GM06990 (cell line): ENCODE measurements at regions not wholly inside any gene's neighbourhood (a gene's known extent, or its start where the extent isn't known, plus 50 kb on each side); places are given as distances from the start of the nearest gene placed in this dataset.
"Not testable (repeated sequence)": the region's sequence is repeated elsewhere in the genome, so short reads cannot be mapped to it uniquely, and the experiment has no call there.

Experiments used
- DNase-seq: peaks from one replicate; pipeline ENCODE4 v3.0.0-alpha.2; 2011; ENCODE audit not compliant: insufficient read length; ENCODE audit errors: extremely low read depth
- H3K27me3 ChIP-seq: replicated peaks from 2 replicates; pipeline ENCODE4 v1.6.0; 2011; ENCODE audit warnings: low read length; ENCODE audit not compliant: control insufficient read depth, insufficient read depth
- H3K36me3 ChIP-seq: 2 replicates; pipeline ENCODE4 v1.5.1; 2011; ENCODE audit warnings: low read length; ENCODE audit not compliant: control insufficient read depth, insufficient read depth
- H3K4me3 ChIP-seq: replicated peaks from 2 replicates; pipeline ENCODE4 v1.5.1; 2011; ENCODE audit warnings: low read depth, mild to moderate bottlenecking, control low read depth, low read length
- TF ChIP-seq, protein P1 (sequence below): IDR thresholded peaks from 2 replicates; pipeline ENCODE4 v1.5.1; 2011; ENCODE audit warnings: low read length, control low read depth, mild to moderate bottlenecking, inconsistent platforms; ENCODE audit not compliant: insufficient read depth, poor library complexity, severe bottlenecking

DNA sequence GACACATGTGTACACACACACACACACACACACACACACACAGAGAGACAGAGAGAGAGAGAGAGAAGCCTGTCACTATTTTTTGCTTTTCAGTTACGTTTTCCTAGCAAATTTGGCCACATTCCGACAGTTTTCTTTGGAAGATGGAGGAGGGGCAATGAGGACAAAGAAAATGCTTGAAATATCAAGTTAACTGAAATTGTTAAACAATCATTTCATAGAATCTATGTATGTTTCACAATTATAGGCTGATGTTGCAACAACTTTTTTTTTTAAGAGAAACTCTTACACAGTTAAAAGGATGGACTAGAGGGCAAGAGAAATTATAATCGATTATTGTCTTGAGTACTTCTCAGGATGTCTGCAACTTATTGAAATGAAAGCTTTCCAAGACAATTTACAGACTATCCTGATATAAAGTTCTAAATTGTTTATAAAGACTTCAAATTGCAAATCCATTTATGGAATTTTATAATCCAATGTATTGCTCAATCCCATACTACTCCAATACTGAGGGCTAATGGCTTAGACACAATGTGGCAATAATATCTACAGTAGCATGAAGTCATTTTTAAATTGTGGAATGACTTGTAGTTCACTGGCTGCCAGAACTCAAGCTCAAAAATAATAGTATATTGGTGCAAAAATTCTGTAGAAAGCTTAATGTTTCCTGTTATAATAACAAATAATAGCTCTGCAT lies 647.0 kb upstream of the PCDH7 start:
- no peaks in the 10 kb centered on the region for H3K36me3 ChIP-seq
- no peak for DNase-seq
- TF ChIP-seq, protein P1, sequence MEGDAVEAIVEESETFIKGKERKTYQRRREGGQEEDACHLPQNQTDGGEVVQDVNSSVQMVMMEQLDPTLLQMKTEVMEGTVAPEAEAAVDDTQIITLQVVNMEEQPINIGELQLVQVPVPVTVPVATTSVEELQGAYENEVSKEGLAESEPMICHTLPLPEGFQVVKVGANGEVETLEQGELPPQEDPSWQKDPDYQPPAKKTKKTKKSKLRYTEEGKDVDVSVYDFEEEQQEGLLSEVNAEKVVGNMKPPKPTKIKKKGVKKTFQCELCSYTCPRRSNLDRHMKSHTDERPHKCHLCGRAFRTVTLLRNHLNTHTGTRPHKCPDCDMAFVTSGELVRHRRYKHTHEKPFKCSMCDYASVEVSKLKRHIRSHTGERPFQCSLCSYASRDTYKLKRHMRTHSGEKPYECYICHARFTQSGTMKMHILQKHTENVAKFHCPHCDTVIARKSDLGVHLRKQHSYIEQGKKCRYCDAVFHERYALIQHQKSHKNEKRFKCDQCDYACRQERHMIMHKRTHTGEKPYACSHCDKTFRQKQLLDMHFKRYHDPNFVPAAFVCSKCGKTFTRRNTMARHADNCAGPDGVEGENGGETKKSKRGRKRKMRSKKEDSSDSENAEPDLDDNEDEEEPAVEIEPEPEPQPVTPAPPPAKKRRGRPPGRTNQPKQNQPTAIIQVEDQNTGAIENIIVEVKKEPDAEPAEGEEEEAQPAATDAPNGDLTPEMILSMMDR, result no peak
- H3K27me3 ChIP-seq, result no peaks in the 10 kb centered on the region
- H3K4me3 ChIP-seq, result no peak overlapping the region

DNA sequence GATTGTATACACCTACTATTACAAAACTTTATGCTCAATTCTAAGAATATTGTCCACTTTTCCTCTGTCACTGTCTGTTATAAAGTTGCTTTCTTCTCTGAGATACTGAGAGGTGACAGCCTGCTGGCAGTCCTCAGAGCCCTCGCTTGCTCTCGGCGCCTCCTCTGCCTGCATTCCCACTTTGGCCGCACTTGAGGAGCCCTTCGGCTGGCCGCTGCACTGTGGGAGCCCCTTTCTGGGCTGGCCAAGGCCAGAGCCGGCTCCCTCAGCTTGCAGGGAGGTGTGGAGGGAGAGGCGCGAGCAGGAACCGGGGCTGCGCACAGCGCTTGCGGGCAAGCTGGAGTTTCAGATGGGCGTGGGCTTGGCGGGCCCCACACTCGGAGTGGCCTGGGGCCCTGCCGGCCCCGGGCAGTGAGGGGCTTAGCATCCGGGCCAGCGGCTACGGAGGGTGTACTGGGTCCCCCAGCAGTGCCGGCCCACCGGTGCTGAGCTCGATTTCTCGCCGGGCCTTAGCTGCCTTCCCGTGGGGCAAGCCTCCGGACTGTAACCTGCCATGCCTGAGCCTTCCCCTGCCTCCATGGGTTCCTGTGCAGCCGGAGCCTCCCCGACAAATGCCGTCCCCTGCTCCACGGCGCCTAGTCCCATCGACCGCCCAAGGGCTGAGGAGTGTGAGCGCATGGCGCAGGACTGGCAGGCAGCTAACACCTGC lies 627.6 kb upstream of the PCDH7 start:
- not testable (repeated sequence) for H3K27me3 ChIP-seq, H3K4me3 ChIP-seq, DNase-seq, H3K36me3 ChIP-seq

DNA sequence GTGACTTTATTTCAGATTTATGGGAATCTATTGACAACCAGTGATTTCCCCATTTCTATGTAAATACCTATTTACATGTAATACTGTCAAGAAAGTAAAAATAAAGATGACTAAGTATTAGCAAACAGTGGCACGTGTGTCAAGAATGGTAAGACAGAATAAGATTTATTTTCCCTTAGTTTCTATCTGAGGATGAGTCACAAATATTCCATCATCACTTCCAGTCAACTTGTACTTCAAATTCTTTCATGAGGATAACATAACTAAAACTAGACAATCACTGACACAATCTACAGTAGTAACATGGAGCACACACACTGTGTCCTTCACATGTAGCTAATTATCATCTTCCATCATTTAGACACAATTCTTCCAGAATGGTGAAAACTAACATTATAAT lies 625.3 kb upstream of the PCDH7 start:
- no peak for DNase-seq
- no peaks in the 10 kb centered on the region for H3K27me3 ChIP-seq
- no peak overlapping the region for H3K4me3 ChIP-seq
- TF ChIP-seq, protein P1, result no peak
- no peaks in the 10 kb centered on the region for H3K36me3 ChIP-seq

DNA sequence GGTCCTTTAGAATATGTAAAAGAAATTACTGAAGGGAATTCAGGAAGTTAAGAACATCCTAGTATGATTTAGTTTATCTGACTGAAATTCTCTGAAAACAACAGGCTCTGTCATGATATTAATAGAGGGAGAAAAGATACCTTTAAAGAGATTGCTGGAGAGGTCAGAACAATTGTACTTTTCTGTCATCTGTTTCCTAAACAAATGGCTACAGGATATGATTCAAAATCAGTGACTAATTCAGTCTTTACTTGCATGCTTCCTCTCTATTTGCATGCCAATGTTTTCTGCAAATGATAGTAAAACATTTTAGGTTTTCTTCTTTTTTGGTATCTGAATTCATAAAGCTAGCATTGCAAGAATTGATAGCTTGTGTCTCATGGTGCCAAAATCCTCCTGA lies 616.7 kb upstream of the PCDH7 start:
- no peak overlapping the region for H3K4me3 ChIP-seq
- TF ChIP-seq, protein P1, result no peak
- H3K27me3 ChIP-seq, result no peaks in the 10 kb centered on the region
- no peak for DNase-seq
- no peaks in the 10 kb centered on the region for H3K36me3 ChIP-seq

DNA sequence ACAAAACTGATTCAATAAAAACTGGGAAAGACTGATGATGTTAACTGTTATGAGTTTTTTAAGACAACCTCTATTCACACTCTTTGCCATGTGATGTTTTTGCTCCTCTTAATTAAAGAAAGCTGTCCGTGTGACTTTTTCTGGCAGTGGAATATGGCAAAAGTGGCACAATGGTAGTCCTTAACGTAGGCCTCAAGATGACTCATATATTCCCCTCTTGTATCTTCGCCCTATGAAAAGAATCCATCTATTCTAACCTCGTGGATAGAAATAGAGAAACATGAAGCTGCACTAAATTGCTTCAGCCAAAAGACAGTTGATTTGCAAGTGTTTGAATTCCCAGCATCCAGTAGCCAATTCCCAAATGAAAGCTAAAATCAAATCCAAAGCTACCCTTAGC lies 603.8 kb upstream of the PCDH7 start:
- Histone ChIP-seq H3K27me3 (no peaks in the 10 kb centered on the region), H3K36me3 (no peaks in the 10 kb centered on the region), H3K4me3 (no peak overlapping the region)
- TF ChIP-seq, protein P1, result no peak
- no peak for DNase-seq

DNA sequence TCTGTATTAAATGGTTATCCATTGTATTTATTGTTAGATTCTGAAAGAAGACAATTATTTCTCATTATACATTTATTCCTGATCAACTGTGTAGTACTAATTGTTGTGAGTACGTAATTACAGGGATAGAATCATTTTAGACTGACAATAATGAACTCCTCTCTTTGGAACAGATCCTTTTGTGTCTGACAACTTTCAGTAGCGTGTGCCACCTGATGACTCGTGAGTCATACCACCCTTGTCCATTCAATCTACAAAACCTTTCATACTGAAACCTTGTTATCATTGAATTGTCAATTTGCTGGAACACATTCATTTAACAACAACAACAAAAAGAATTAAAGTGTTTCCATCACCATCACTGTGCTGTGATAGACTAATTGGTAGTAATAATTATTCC lies 602.7 kb upstream of the PCDH7 start:
- no peaks in the 10 kb centered on the region for H3K36me3 ChIP-seq
- H3K4me3 ChIP-seq, result no peak overlapping the region
- TF ChIP-seq, protein P1, result no peak
- H3K27me3 ChIP-seq, result no peaks in the 10 kb centered on the region
- no peak for DNase-seq
